HCT116 (cell line): ENCODE measurements at regions not wholly inside any gene's neighbourhood (a gene's known extent, or its start where the extent isn't known, plus 50 kb on each side); places are given as distances from the start of the nearest gene placed in this dataset.

Source experiments
- CEBPB ChIP-seq: IDR thresholded peaks from 2 replicates; pipeline ENCODE4 v1.6.1; 2012; ENCODE audit warnings: low read depth
- EGR1 ChIP-seq: IDR thresholded peaks from 2 replicates; pipeline ENCODE4 v1.6.1; 2012; ENCODE audit warnings: low read depth
- ELF1 ChIP-seq: IDR thresholded peaks from 2 replicates; pipeline ENCODE4 v1.6.1; 2012; ENCODE audit warnings: low read depth, borderline replicate concordance
- EZH2 ChIP-seq: fragments of 200-600 bp; sonication (generic); IDR thresholded peaks from 2 replicates; pipeline ENCODE4 v1.6.1; 2017; ENCODE audit warnings: antibody characterized with exemption, mixed run types
- EZH2phosphoT487 ChIP-seq: fragments of 200-600 bp; IDR thresholded peaks from 2 replicates; pipeline ENCODE4 v1.6.1; 2018; ENCODE audit warnings: antibody characterized with exemption, borderline replicate concordance
- JUND ChIP-seq: IDR thresholded peaks from 2 replicates; pipeline ENCODE4 v1.6.1; 2012
- POLR2A ChIP-seq: IDR thresholded peaks from 2 replicates; pipeline ENCODE4 v1.7.0; 2011; ENCODE audit warnings: borderline replicate concordance; ENCODE audit not compliant: insufficient read depth, insufficient read length; ENCODE audit errors: extremely low read depth
- POLR2AphosphoS5 ChIP-seq: IDR thresholded peaks from 2 replicates; pipeline ENCODE4 v1.6.1; 2011; ENCODE audit warnings: mild to moderate bottlenecking, low read depth, low read length, moderate library complexity
- RAD21 ChIP-seq: IDR thresholded peaks from 2 replicates; pipeline ENCODE4 v1.6.1; 2012; ENCODE audit warnings: low read depth, mild to moderate bottlenecking
- SP1 ChIP-seq: IDR thresholded peaks from 2 replicates; pipeline ENCODE4 v1.6.1; 2012; ENCODE audit warnings: low read depth
- SRF ChIP-seq: IDR thresholded peaks from 2 replicates; pipeline ENCODE4 v1.6.1; 2012; ENCODE audit warnings: low read depth
- TF ChIP-seq, protein P1 (sequence below), 3 experiments: fragments of 200-600 bp in 1 of 3; sonication (generic) in 1 of 3; IDR thresholded peaks in 2 of 3; conservative IDR thresholded peaks in 1 of 3; 2 replicates each; pipeline ENCODE4 v1.5.1; 2012 to 2017; ENCODE audit warnings: low read depth in 2 of 3, low read length in 2 of 3, antibody characterized with exemption in 1 of 3, borderline replicate concordance in 1 of 3, control low read depth in 1 of 3, mild to moderate bottlenecking in 1 of 3, mixed read lengths in 1 of 3, mixed run types in 1 of 3, moderate library complexity in 1 of 3; ENCODE audit not compliant: insufficient read depth in 1 of 3
- TF ChIP-seq, protein P2 (sequence below): IDR thresholded peaks from 2 replicates; pipeline ENCODE4 v1.6.1; 2012
- TF ChIP-seq, protein P3 (sequence below): IDR thresholded peaks from 2 replicates; pipeline ENCODE4 v1.6.1; 2011; ENCODE audit warnings: mild to moderate bottlenecking, low read length, moderate library complexity; ENCODE audit not compliant: insufficient replicate concordance; ENCODE audit errors: extremely low read depth

DNA sequence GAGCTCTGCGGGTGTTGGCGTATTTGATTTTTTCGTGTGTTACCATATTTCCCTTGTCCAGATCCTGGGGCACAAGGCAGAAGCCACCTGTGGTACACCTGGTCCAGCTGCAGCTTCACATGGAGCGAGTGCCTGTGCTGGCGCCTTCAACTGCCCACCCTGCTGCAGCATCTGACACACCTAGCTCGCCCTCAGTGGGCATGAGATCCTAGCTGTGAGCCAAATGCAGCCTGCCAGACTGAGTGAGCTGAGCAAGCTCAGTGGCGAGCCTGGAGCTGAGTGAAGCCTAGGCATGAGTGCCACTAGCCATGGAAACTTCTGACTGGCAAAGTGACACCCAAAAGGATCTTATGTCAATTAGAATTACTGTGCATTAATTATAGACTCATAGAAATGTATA is 1226.8 kb upstream of the FLRT2 start:
- TF ChIP-seq POLR2AphosphoS5 (no peak), SP1 (no peak), EGR1 (no peak), SRF (no peak), EZH2phosphoT487 (no peak), EZH2 (no peak), POLR2A (no peak), CEBPB (no peak), ELF1 (no peak), RAD21 (no peak), JUND (no peak)
- TF ChIP-seq, protein P1, sequence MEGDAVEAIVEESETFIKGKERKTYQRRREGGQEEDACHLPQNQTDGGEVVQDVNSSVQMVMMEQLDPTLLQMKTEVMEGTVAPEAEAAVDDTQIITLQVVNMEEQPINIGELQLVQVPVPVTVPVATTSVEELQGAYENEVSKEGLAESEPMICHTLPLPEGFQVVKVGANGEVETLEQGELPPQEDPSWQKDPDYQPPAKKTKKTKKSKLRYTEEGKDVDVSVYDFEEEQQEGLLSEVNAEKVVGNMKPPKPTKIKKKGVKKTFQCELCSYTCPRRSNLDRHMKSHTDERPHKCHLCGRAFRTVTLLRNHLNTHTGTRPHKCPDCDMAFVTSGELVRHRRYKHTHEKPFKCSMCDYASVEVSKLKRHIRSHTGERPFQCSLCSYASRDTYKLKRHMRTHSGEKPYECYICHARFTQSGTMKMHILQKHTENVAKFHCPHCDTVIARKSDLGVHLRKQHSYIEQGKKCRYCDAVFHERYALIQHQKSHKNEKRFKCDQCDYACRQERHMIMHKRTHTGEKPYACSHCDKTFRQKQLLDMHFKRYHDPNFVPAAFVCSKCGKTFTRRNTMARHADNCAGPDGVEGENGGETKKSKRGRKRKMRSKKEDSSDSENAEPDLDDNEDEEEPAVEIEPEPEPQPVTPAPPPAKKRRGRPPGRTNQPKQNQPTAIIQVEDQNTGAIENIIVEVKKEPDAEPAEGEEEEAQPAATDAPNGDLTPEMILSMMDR (IDR thresholded peaks at IDR 0.05 in 2 of 3, conservative IDR thresholded peaks at IDR 0.05 in 1 of 3; ENCODE audit: borderline replicate concordance in 1 of 3, insufficient read depth in 1 of 3, low read depth in 2 of 3, low read length in 2 of 3): no peak
- TF ChIP-seq, protein P2, sequence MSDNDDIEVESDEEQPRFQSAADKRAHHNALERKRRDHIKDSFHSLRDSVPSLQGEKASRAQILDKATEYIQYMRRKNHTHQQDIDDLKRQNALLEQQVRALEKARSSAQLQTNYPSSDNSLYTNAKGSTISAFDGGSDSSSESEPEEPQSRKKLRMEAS: no peak
- TF ChIP-seq, protein P3, sequence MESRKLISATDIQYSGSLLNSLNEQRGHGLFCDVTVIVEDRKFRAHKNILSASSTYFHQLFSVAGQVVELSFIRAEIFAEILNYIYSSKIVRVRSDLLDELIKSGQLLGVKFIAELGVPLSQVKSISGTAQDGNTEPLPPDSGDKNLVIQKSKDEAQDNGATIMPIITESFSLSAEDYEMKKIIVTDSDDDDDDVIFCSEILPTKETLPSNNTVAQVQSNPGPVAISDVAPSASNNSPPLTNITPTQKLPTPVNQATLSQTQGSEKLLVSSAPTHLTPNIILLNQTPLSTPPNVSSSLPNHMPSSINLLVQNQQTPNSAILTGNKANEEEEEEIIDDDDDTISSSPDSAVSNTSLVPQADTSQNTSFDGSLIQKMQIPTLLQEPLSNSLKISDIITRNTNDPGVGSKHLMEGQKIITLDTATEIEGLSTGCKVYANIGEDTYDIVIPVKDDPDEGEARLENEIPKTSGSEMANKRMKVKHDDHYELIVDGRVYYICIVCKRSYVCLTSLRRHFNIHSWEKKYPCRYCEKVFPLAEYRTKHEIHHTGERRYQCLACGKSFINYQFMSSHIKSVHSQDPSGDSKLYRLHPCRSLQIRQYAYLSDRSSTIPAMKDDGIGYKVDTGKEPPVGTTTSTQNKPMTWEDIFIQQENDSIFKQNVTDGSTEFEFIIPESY: no peak
